WTC11 (cell line): ENCODE measurements at regions not wholly inside any gene's neighbourhood (a gene's known extent, or its start where the extent isn't known, plus 50 kb on each side); places are given as distances from the start of the nearest gene placed in this dataset.

Source experiments
- ATAC-seq: fragments of 200-7000 bp; cut with Tn5 transposase; 2 replicates; pipeline ENCODE4 v1.10.0; 2021; ENCODE audit warnings: mild to moderate bottlenecking, moderate library complexity
- CTCF ChIA-PET: fragments of 300-600 bp; sonication (Branson Sonifier 250); formaldehyde crosslinking; loops from one replicate; lab custom pipeline; 2021; ENCODE audit warnings: antibody characterized with exemption; lab: Charles Lee
- POLR2A ChIA-PET: fragments of 350-600 bp; sonication (Branson Sonifier 250); formaldehyde crosslinking; loops from one replicate; lab custom pipeline; 2021; ENCODE audit warnings: antibody characterized with exemption; lab: Charles Lee
- DNase-seq: peaks from one replicate; pipeline ENCODE4 v3.0.0; 2021; ENCODE audit warnings: low spot score
- H3K27ac Mint-ChIP-seq: 2 replicates; pipeline ENCODE4 v1.8.0; 2021; ENCODE audit warnings: mixed read lengths
- H3K27me3 Mint-ChIP-seq: 2 replicates; pipeline ENCODE4 v1.8.0; 2021; ENCODE audit warnings: low read depth, mild to moderate bottlenecking, moderate library complexity, mixed read lengths
- H3K36me3 Mint-ChIP-seq: 2 replicates; pipeline ENCODE4 v1.8.0; 2021; ENCODE audit warnings: mixed read lengths
- H3K4me1 Mint-ChIP-seq: 2 replicates; pipeline ENCODE4 v1.8.0; 2022; ENCODE audit warnings: mixed read lengths
- H3K4me3 Mint-ChIP-seq: 2 replicates; pipeline ENCODE4 v1.8.0; 2021; ENCODE audit warnings: mild to moderate bottlenecking, moderate library complexity, mixed read lengths
- H3K9me3 Mint-ChIP-seq: 2 replicates; pipeline ENCODE4 v1.8.0; 2021; ENCODE audit warnings: mixed read lengths
- AFF4 ChIP-seq: sonication (generic); formaldehyde crosslinking; IDR thresholded peaks from 2 replicates; pipeline ENCODE4 v1.8.1; 2023; ENCODE audit warnings: mild to moderate bottlenecking, missing genetic modification reagents, borderline replicate concordance
- ARID4B ChIP-seq: sonication (generic); formaldehyde crosslinking; IDR thresholded peaks from 2 replicates; pipeline ENCODE4 v1.8.0; 2023; ENCODE audit warnings: missing genetic modification reagents, mild to moderate bottlenecking, borderline replicate concordance
- CREB1 ChIP-seq: sonication (generic); formaldehyde crosslinking; IDR thresholded peaks from 2 replicates; pipeline ENCODE4 v1.8.0; 2023; ENCODE audit warnings: mild to moderate bottlenecking, missing genetic modification reagents
- MXD4 ChIP-seq: fragments of 250-450 bp; sonication (Bioruptor Pico); IDR thresholded peaks from 2 replicates; pipeline ENCODE4 v1.8.0; 2021; ENCODE audit warnings: mild to moderate bottlenecking, moderate library complexity, borderline replicate concordance
- NFATC4 ChIP-seq: fragments of 250-450 bp; sonication (Bioruptor Pico); IDR thresholded peaks from 2 replicates; pipeline ENCODE4 v1.9.0; 2021; ENCODE audit warnings: mild to moderate bottlenecking
- NR2C2 ChIP-seq: sonication (generic); formaldehyde crosslinking; IDR thresholded peaks from 2 replicates; pipeline ENCODE4 v1.8.0; 2022; ENCODE audit warnings: mild to moderate bottlenecking, missing genetic modification reagents
- PREB ChIP-seq: sonication (generic); formaldehyde crosslinking; IDR thresholded peaks from 2 replicates; pipeline ENCODE4 v1.8.1; 2022; ENCODE audit warnings: mild to moderate bottlenecking, missing genetic modification reagents, moderate library complexity, borderline replicate concordance
- SMAD3 ChIP-seq: sonication (generic); formaldehyde crosslinking; IDR thresholded peaks from 2 replicates; pipeline ENCODE4 v1.8.0; 2022; ENCODE audit warnings: missing genetic modification reagents, mild to moderate bottlenecking, borderline replicate concordance
- SOX15 ChIP-seq: fragments of 250-450 bp; sonication (Bioruptor Pico); IDR thresholded peaks from 2 replicates; pipeline ENCODE4 v1.9.0; 2021; ENCODE audit warnings: mild to moderate bottlenecking
- SP1 ChIP-seq: sonication (generic); formaldehyde crosslinking; conservative IDR thresholded peaks from 2 replicates; pipeline ENCODE4 v1.8.1; 2022; ENCODE audit warnings: missing genetic modification reagents
- ZNF121 ChIP-seq: sonication (generic); formaldehyde crosslinking; IDR thresholded peaks from 2 replicates; pipeline ENCODE4 v1.8.0; 2023; ENCODE audit warnings: missing genetic modification reagents
- ZNF423 ChIP-seq: fragments of 250-450 bp; sonication (Bioruptor Pico); IDR thresholded peaks from 2 replicates; pipeline ENCODE4 v2.1.2; 2022; ENCODE audit warnings: mild to moderate bottlenecking, moderate library complexity
- ZNF425 ChIP-seq: fragments of 250-450 bp; sonication (Bioruptor Pico); conservative IDR thresholded peaks from 2 replicates; pipeline ENCODE4 v1.9.0; 2021; ENCODE audit warnings: mild to moderate bottlenecking
- ZNF532 ChIP-seq: fragments of 250-450 bp; sonication (Bioruptor Pico); IDR thresholded peaks from 2 replicates; pipeline ENCODE4 v1.9.0; 2021; ENCODE audit warnings: mild to moderate bottlenecking, borderline replicate concordance
- ZSCAN18 ChIP-seq: fragments of 250-450 bp; sonication (Bioruptor Pico); IDR thresholded peaks from 2 replicates; pipeline ENCODE4 v2.1.2; 2022; ENCODE audit warnings: mild to moderate bottlenecking, moderate library complexity

GRCh38 chr17:27403480-27404005 is 52.7 kb upstream of the KSR1 start:
- ATAC-seq (peak; percentile 88), DNase-seq (no peak)
- Mint-ChIP-seq H3K9me3 (0 out of 2 replicates have a peak, but pooled peaks cover 4% of the 10 kb centered on the region), H3K27me3 (no peaks in the 10 kb centered on the region), H3K4me3 (no peak overlapping the region), H3K4me1 (peaks cover 9% of the 10 kb centered on the region), H3K36me3 (no peaks in the 10 kb centered on the region), H3K27ac (no peak overlapping the region)
- ChIA-PET POLR2A (no interaction called here), CTCF (interaction anchor here (0.6 to 1.2 kb wide), 5 partner anchors 49 to 251 kb away, joined by 3 to 4 read pairs (median 3); partner anchors contain the start of gene KSR1)
- TF ChIP-seq CREB1 (CRISPR knock-in tag), result no peak
- TF ChIP-seq ZNF532 (CRISPR knock-in tag), result no peak

- DNase-seq (no peak), ATAC-seq (no peak)
- no peaks in the 10 kb centered on the region for H3K9me3 Mint-ChIP-seq
- peaks cover 3% of the 10 kb centered on the region; the same call in 1 of the 2 replicates for H3K27me3 Mint-ChIP-seq
- POLR2A ChIA-PET, result no interaction called here
- H3K4me3 Mint-ChIP-seq, result no peak overlapping the region
- peaks cover 9% of the 10 kb centered on the region for H3K4me1 Mint-ChIP-seq
- no peaks in the 10 kb centered on the region for H3K36me3 Mint-ChIP-seq
- no peak overlapping the region for H3K27ac Mint-ChIP-seq
- CTCF ChIA-PET, result no interaction called here
- TF ChIP-seq PREB (CRISPR knock-in tag) (no peak), MXD4 (CRISPR knock-in tag) (no peak), SMAD3 (CRISPR knock-in tag) (no peak), SOX15 (CRISPR knock-in tag) (no peak), ZNF425 (no peak), ZNF423 (CRISPR knock-in tag) (no peak), AFF4 (CRISPR knock-in tag) (no peak), NFATC4 (CRISPR knock-in tag) (no peak), NR2C2 (CRISPR knock-in tag) (no peak), ZSCAN18 (CRISPR knock-in tag) (no peak), ZNF121 (CRISPR knock-in tag) (no peak), ARID4B (CRISPR knock-in tag) (no peak), SP1 (CRISPR knock-in tag) (no peak)
Measured at GRCh38 chr17:27404676-27405075, 51.6 kb upstream of the KSR1 start.
